GM12878 (cell line): ENCODE measurements at regions not wholly inside any gene's neighbourhood (a gene's known extent, or its start where the extent isn't known, plus 50 kb on each side); places are given as distances from the start of the nearest gene placed in this dataset.

Experiments
- ATAC-seq: fragments of 200-7000 bp; cut with Tn5 transposase; 3 replicates; pipeline ENCODE4 v1.9.1; 2020; ENCODE audit warnings: mild to moderate bottlenecking, moderate library complexity
- BruUV-seq: library from RNA; stranded (reverse); fragments of 400-500 nt; replicated peaks from 2 replicates; lab custom pipeline; 2021; lab: Mats Ljungman, UMichigan
- CTCF ChIA-PET: fragments of 300-600 bp; sonication (Branson Sonifier 250); formaldehyde crosslinking; extraction: SDS; loops from one replicate; lab custom pipeline; 2021; ENCODE audit warnings: inconsistent platforms; lab: Yijun Ruan, JAX
- POLR2A ChIA-PET: fragments of 350-600 bp; formaldehyde crosslinking; extraction: SDS; loops from one replicate; lab custom pipeline; 2021; ENCODE audit warnings: inconsistent platforms; lab: Charles Lee
- RAD21 ChIA-PET: fragments of 300-600 bp; sonication (Branson Sonifier 250); formaldehyde crosslinking; loops from one replicate; lab custom pipeline; 2023; ENCODE audit warnings: antibody characterized with exemption; ENCODE audit not compliant: unreplicated experiment; lab: Charles Lee
- SMC1A ChIA-PET: fragments of 300-600 bp; sonication (Branson Sonifier 250); formaldehyde crosslinking; loops from one replicate; lab custom pipeline; 2023; ENCODE audit not compliant: unreplicated experiment, uncharacterized antibody; lab: Charles Lee
- DNase-seq: peaks from one replicate; pipeline ENCODE4 v3.0.0-alpha.2; 2011; ENCODE audit warnings: low read depth, low spot score
- FAIRE-seq: peaks from 3 replicates; lab custom pipeline; 2011; peaks lifted over from hg19 to GRCh38; lab: Jason Lieb, UNC
- H2AFZ ChIP-seq: 2 replicates; pipeline ENCODE4 v1.6.0; 2011; ENCODE audit warnings: low read depth, low read length, control low read depth; ENCODE audit not compliant: control insufficient read depth
- H3K27ac ChIP-seq: 2 replicates; pipeline ENCODE4 v1.5.1; 2011; ENCODE audit warnings: control low read depth; ENCODE audit not compliant: control insufficient read depth, insufficient read depth
- H3K27me3 ChIP-seq, 2 experiments: replicated peaks in 1 of 2; 2 replicates each; pipeline versions ENCODE4 v1.6.0 to v1.6.1; 2011; ENCODE audit warnings: low read length in 1 of 2; ENCODE audit not compliant: control insufficient read depth in 2 of 2, insufficient read depth in 2 of 2
- H3K36me3 ChIP-seq, 2 experiments: 2 replicates each; pipeline ENCODE4 v1.5.1; 2011; ENCODE audit warnings: low read length in 1 of 2; ENCODE audit not compliant: control insufficient read depth in 2 of 2, insufficient read depth in 2 of 2
- H3K4me1 ChIP-seq: 2 replicates; pipeline ENCODE4 v1.6.1; 2011; ENCODE audit warnings: mild to moderate bottlenecking, low read length, moderate library complexity, mixed read lengths; ENCODE audit not compliant: control insufficient read depth, insufficient read depth
- H3K4me2 ChIP-seq: 2 replicates; pipeline ENCODE4 v1.6.0; 2011; ENCODE audit warnings: control low read depth; ENCODE audit not compliant: control insufficient read depth, insufficient read depth
- H3K4me3 ChIP-seq: fragments of 200-600 bp; sonication (generic); 2 replicates; pipeline ENCODE4 v1.5.1; 2016
- H3K79me2 ChIP-seq: 2 replicates; pipeline ENCODE4 v1.6.0; 2011; ENCODE audit warnings: low read length; ENCODE audit not compliant: control insufficient read depth, insufficient read depth
- H3K9ac ChIP-seq: 2 replicates; pipeline ENCODE4 v1.8.0; 2011; ENCODE audit warnings: low read length, control low read depth, mixed read lengths; ENCODE audit not compliant: control insufficient read depth, insufficient read depth
- H3K9me3 ChIP-seq: replicated peaks from 3 replicates; pipeline ENCODE4 v1.5.1; 2011; ENCODE audit warnings: mild to moderate bottlenecking, low read length; ENCODE audit not compliant: control insufficient read depth, insufficient read depth
- H4K20me1 ChIP-seq: 2 replicates; pipeline ENCODE4 v1.6.0; 2011; ENCODE audit not compliant: control insufficient read depth, insufficient read depth
- ATF2 ChIP-seq: IDR thresholded peaks from 2 replicates; pipeline ENCODE4 v1.6.1; 2012; ENCODE audit warnings: low read length, inconsistent platforms
- BCL11A ChIP-seq: IDR thresholded peaks from 2 replicates; pipeline ENCODE4 v1.6.1; 2011; ENCODE audit warnings: low read depth, low read length
- BCL3 ChIP-seq: IDR thresholded peaks from 2 replicates; pipeline ENCODE4 v1.6.1; 2011; ENCODE audit warnings: borderline replicate concordance, low read depth, mild to moderate bottlenecking, moderate library complexity, low read length; ENCODE audit not compliant: insufficient read depth, poor library complexity, severe bottlenecking
- CUX1 ChIP-seq: IDR thresholded peaks from 2 replicates; pipeline ENCODE4 v1.6.1; 2012; ENCODE audit warnings: improper control_type of control experiment, low read depth, low read length; ENCODE audit not compliant: insufficient replicate concordance
- NR2C2 ChIP-seq: IDR thresholded peaks from 2 replicates; pipeline ENCODE4 v1.6.1; 2011; ENCODE audit warnings: borderline replicate concordance, low read depth; ENCODE audit not compliant: control insufficient read depth, insufficient read length
- SKIL ChIP-seq: fragments of 450-650 bp; IDR thresholded peaks from 2 replicates; pipeline ENCODE4 v1.6.1; 2017; ENCODE audit warnings: mild to moderate bottlenecking, low read depth, inconsistent platforms; ENCODE audit not compliant: poor library complexity, severe bottlenecking
- SPI1 ChIP-seq: IDR thresholded peaks from 2 replicates; pipeline ENCODE4 v1.6.1; 2011; ENCODE audit warnings: low read depth, mild to moderate bottlenecking, low read length, moderate library complexity, borderline replicate concordance; ENCODE audit not compliant: insufficient read depth
- ZNF687 ChIP-seq: fragments of 450-650 bp; IDR thresholded peaks from 2 replicates; pipeline ENCODE4 v1.6.1; 2017; ENCODE audit warnings: mild to moderate bottlenecking, moderate library complexity
- WGBS: methylation state at CpG from one replicate; pipeline ENCODE4 v1.1.6; 2016; ENCODE audit warnings: low lambda C conversion rate; ENCODE audit not compliant: insufficient replicate concordance, insufficient coverage; ENCODE audit errors: missing lambda C conversion rate; 5-methylcytosine and 5-hydroxymethylcytosine counted together
- in situ Hi-C: fragments of 300-500 bp; cut with MboI; formaldehyde crosslinking; loops from 9 replicates; pipeline ENCODE4 v1.14.3; 2018; ENCODE audit warnings: mixed read lengths
- intact Hi-C: fragments of 100-400 bp; cut with micrococcal nuclease; formaldehyde crosslinking; loops from one replicate; pipeline ENCODE4 v1.14.2; 2022; ENCODE audit not compliant: unreplicated experiment

- Histone ChIP-seq H3K4me1 (no peaks in the 10 kb centered on the region), H3K4me3 (no peak overlapping the region), H3K36me3 (no peaks in the 10 kb centered on the region), H2AFZ (no peak overlapping the region), H4K20me1 (no peaks in the 10 kb centered on the region), H3K79me2 (no peaks in the 10 kb centered on the region), H3K27ac (no peak overlapping the region), H3K4me2 (no peak overlapping the region), H3K9me3 (no peaks in the 10 kb centered on the region; the same call in 2 of the 3 replicates), H3K27me3 (no peaks in the 10 kb centered on the region), H3K9ac (no peak overlapping the region)
- RAD21 ChIA-PET = no interaction called here
- DNase-seq = no peak
- no TSS peak for BruUV-seq
- WGBS = 95% methylated on average over 1 of the region's 1 CpG
- POLR2A ChIA-PET = no interaction called here
- in situ Hi-C loops (no loop called here), intact Hi-C loops (loop anchor here (5.0 kb wide), 1 partner anchor 107 kb away; no protein-coding TSS in a partner anchor)
- no peak for FAIRE-seq
- no peak for ATAC-seq
- SMC1A ChIA-PET = interaction anchor here (0.6 to 1.9 kb wide), 4 partner anchors 100 to 107 kb away, joined by 3 to 5 read pairs (median 4); no protein-coding TSS in a partner anchor
- CTCF ChIA-PET = interaction anchor here (1.2 to 5.1 kb wide), 2 partner anchors 43 to 106 kb away, joined by 3 to 72 read pairs; no protein-coding TSS in a partner anchor
- TF ChIP-seq NR2C2 = no peak
- no peak for TF ChIP-seq CUX1
- no peak for TF ChIP-seq SPI1
- no peak for TF ChIP-seq SKIL
- TF ChIP-seq ATF2 = no peak
- no peak for TF ChIP-seq BCL11A
- no peak for TF ChIP-seq BCL3
- TF ChIP-seq ZNF687 = no peak
Observed at GRCh38 chr21:25280061-25280460, 327.2 kb downstream of the MRPL39 start.
